ENCODE measurements at regions not wholly inside any gene's neighbourhood (a gene's known extent, or its start where the extent isn't known, plus 50 kb on each side); places are given as distances from the start of the nearest gene placed in this dataset.
"Not testable (repeated sequence)": the region's sequence is repeated elsewhere in the genome, so short reads cannot be mapped to it uniquely, and the experiment has no call there.

GRCh38 chr2:144115739-144116291 lies 404.1 kb downstream of the ZEB2 start:
- TF ChIP-seq CTCF (IDR thresholded peaks at IDR 0.05; ENCODE audit: unreplicated experiment), result no peak
- CTCF ChIA-PET, result interaction anchor here (0.5 kb wide), 1 partner anchor 461 kb away, joined by 3 read pairs; no protein-coding TSS in a partner anchor
- no peaks in the 10 kb centered on the region for H3K36me3 Mint-ChIP-seq (ENCODE audit: insufficient read depth, unreplicated experiment)
- no TSS peak for BruUV-seq (replicated peaks)
- DNase-seq, result no peak
- no peak overlapping the region for H3K27ac Mint-ChIP-seq (ENCODE audit: unreplicated experiment)
- H3K27me3 Mint-ChIP-seq (ENCODE audit: unreplicated experiment), result no peaks in the 10 kb centered on the region
- no peaks in the 10 kb centered on the region for H3K9me3 Mint-ChIP-seq (ENCODE audit: low read depth, unreplicated experiment)
- no peak overlapping the region for H3K4me3 Mint-ChIP-seq (ENCODE audit: low read depth, unreplicated experiment)
- no peaks in the 10 kb centered on the region for H3K4me1 Mint-ChIP-seq (ENCODE audit: low read depth, unreplicated experiment)
- intact Hi-C loops (cut with micrococcal nuclease; ENCODE audit: unreplicated experiment), result no loop called here

- Mint-ChIP-seq H3K27ac (ENCODE audit: unreplicated experiment) (no peak overlapping the region), H3K4me3 (ENCODE audit: low read depth, unreplicated experiment) (no peak overlapping the region), H3K27me3 (ENCODE audit: unreplicated experiment) (no peaks in the 10 kb centered on the region), H3K9me3 (ENCODE audit: low read depth, unreplicated experiment) (no peaks in the 10 kb centered on the region), H3K4me1 (ENCODE audit: low read depth, unreplicated experiment) (no peaks in the 10 kb centered on the region), H3K36me3 (ENCODE audit: insufficient read depth, unreplicated experiment) (no peaks in the 10 kb centered on the region)
- TF ChIP-seq CTCF (IDR thresholded peaks at IDR 0.05; ENCODE audit: unreplicated experiment), result no peak
- no TSS peak for BruUV-seq (replicated peaks)
- intact Hi-C loops (cut with micrococcal nuclease; ENCODE audit: unreplicated experiment), result no loop called here
- CTCF ChIA-PET, result no interaction called here
- DNase-seq, result no peak
These were observed 405.2 kb downstream of the ZEB2 start for GRCh38 chr2:144114760-144115159.

- Mint-ChIP-seq H3K27me3 (ENCODE audit: unreplicated experiment) (no peaks in the 10 kb centered on the region), H3K27ac (ENCODE audit: unreplicated experiment) (no peak overlapping the region), H3K4me3 (ENCODE audit: low read depth, unreplicated experiment) (no peak overlapping the region), H3K4me1 (ENCODE audit: low read depth, unreplicated experiment) (no peaks in the 10 kb centered on the region), H3K9me3 (ENCODE audit: low read depth, unreplicated experiment) (peaks cover 3% of the 10 kb centered on the region), H3K36me3 (ENCODE audit: insufficient read depth, unreplicated experiment) (no peaks in the 10 kb centered on the region)
- BruUV-seq (replicated peaks), result no TSS peak
- CTCF ChIA-PET, result no interaction called here
- intact Hi-C loops (cut with micrococcal nuclease; ENCODE audit: unreplicated experiment), result no loop called here
- DNase-seq, result no peak
- TF ChIP-seq CTCF (IDR thresholded peaks at IDR 0.05; ENCODE audit: unreplicated experiment), result no peak
These were observed 408.5 kb downstream of the ZEB2 start for GRCh38 chr2:144111437-144111836.

- H3K36me3 Mint-ChIP-seq (ENCODE audit: insufficient read depth, unreplicated experiment); H3K27ac Mint-ChIP-seq (ENCODE audit: unreplicated experiment); DNase-seq; H3K4me3 Mint-ChIP-seq (ENCODE audit: low read depth, unreplicated experiment); BruUV-seq (replicated peaks); H3K27me3 Mint-ChIP-seq (ENCODE audit: unreplicated experiment); H3K9me3 Mint-ChIP-seq (ENCODE audit: low read depth, unreplicated experiment); H3K4me1 Mint-ChIP-seq (ENCODE audit: low read depth, unreplicated experiment); intact Hi-C loops (cut with micrococcal nuclease; ENCODE audit: unreplicated experiment); CTCF ChIA-PET: not testable (repeated sequence)
These were observed 413.8 kb downstream of the ZEB2 start for GRCh38 chr2:144106104-144106503.

GRCh38 chr2:144102386-144102785 lies 417.5 kb downstream of the ZEB2 start:
- Mint-ChIP-seq H3K4me1 (ENCODE audit: low read depth, unreplicated experiment) (peaks cover 7% of the 10 kb centered on the region), H3K27me3 (ENCODE audit: unreplicated experiment) (no peaks in the 10 kb centered on the region), H3K27ac (ENCODE audit: unreplicated experiment) (no peak overlapping the region), H3K9me3 (ENCODE audit: low read depth, unreplicated experiment) (peaks cover 8% of the 10 kb centered on the region), H3K4me3 (ENCODE audit: low read depth, unreplicated experiment) (no peak overlapping the region), H3K36me3 (ENCODE audit: insufficient read depth, unreplicated experiment) (no peaks in the 10 kb centered on the region)
- no peak for DNase-seq
- intact Hi-C loops (cut with micrococcal nuclease; ENCODE audit: unreplicated experiment), result no loop called here
- no TSS peak for BruUV-seq (replicated peaks)
- CTCF ChIA-PET, result no interaction called here
- TF ChIP-seq CTCF (IDR thresholded peaks at IDR 0.05; ENCODE audit: unreplicated experiment), result no peak
